PC-3 (cell line): ENCODE measurements at regions not wholly inside any gene's neighbourhood (a gene's known extent, or its start where the extent isn't known, plus 50 kb on each side); places are given as distances from the start of the nearest gene placed in this dataset.

Experiments used
- ATAC-seq: fragments of 200-7000 bp; cut with Tn5 transposase; 2 replicates; pipeline ENCODE4 v1.9.1; 2020; ENCODE audit warnings: mild to moderate bottlenecking, moderate library complexity
- BruUV-seq: library from RNA; stranded (reverse); fragments of 400-500 nt; replicated peaks from 2 replicates; lab custom pipeline; 2021; lab: Mats Ljungman, UMichigan
- CTCF ChIA-PET: fragments of 300-600 bp; sonication (Branson Sonifier 250); formaldehyde crosslinking; loops from one replicate; lab custom pipeline; 2022; ENCODE audit warnings: antibody characterized with exemption; lab: Charles Lee
- POLR2A ChIA-PET: fragments of 300-600 bp; sonication (Branson Sonifier 250); formaldehyde crosslinking; loops from one replicate; lab custom pipeline; 2022; ENCODE audit warnings: antibody characterized with exemption; ENCODE audit not compliant: unreplicated experiment; lab: Charles Lee
- DNase-seq: peaks from one replicate; pipeline ENCODE4 v3.0.0-alpha.2; 2015
- H2AFZ ChIP-seq: fragments of 300-600 bp; sonication (generic); 2 replicates; pipeline ENCODE4 v1.6.0; 2016; ENCODE audit warnings: antibody characterized with exemption, low read length
- H3F3A ChIP-seq: fragments of 300-600 bp; sonication (generic); one replicate; pipeline ENCODE4 v1.6.0; 2017; ENCODE audit warnings: antibody characterized with exemption, low read length, control low read depth, mild to moderate bottlenecking; ENCODE audit not compliant: unreplicated experiment
- H3K27ac ChIP-seq: fragments of 300-600 bp; sonication (generic); 2 replicates; pipeline ENCODE4 v1.5.1; 2016; ENCODE audit warnings: mild to moderate bottlenecking, low read length
- H3K27me3 ChIP-seq: fragments of 300-600 bp; sonication (generic); 2 replicates; pipeline ENCODE4 v1.6.1; 2016; ENCODE audit warnings: low read length, mixed read lengths
- H3K36me3 ChIP-seq: fragments of 300-600 bp; sonication (generic); 2 replicates; pipeline ENCODE4 v1.6.1; 2016; ENCODE audit warnings: low read depth, mixed run types, low read length, mixed read lengths
- H3K4me1 ChIP-seq: fragments of 300-600 bp; sonication (generic); 2 replicates; pipeline ENCODE4 v1.5.1; 2016; ENCODE audit warnings: low read length; ENCODE audit not compliant: insufficient read depth
- H3K4me2 ChIP-seq: fragments of 300-600 bp; sonication (generic); 2 replicates; pipeline ENCODE4 v1.6.0; 2016; ENCODE audit warnings: low read length
- H3K4me3 ChIP-seq: fragments of 300-600 bp; sonication (generic); 2 replicates; pipeline ENCODE4 v1.5.1; 2016; ENCODE audit warnings: mild to moderate bottlenecking, low read length, mixed read lengths
- H3K79me2 ChIP-seq: fragments of 300-600 bp; sonication (generic); 2 replicates; pipeline ENCODE4 v1.6.1; 2017; ENCODE audit warnings: low read length, mixed read lengths
- H3K9ac ChIP-seq: fragments of 300-600 bp; sonication (generic); 2 replicates; pipeline ENCODE4 v1.6.0; 2016; ENCODE audit warnings: mild to moderate bottlenecking, low read length
- H3K9me2 ChIP-seq: fragments of 300-600 bp; sonication (generic); replicated peaks from 2 replicates; pipeline ENCODE4 v1.6.1; 2016; ENCODE audit warnings: mixed run types, low read length, mixed read lengths
- H3K9me3 ChIP-seq: fragments of 300-600 bp; sonication (generic); 2 replicates; pipeline ENCODE4 v1.6.1; 2016; ENCODE audit warnings: low read length, mixed read lengths
- H4K20me1 ChIP-seq: fragments of 300-600 bp; sonication (generic); 2 replicates; pipeline ENCODE4 v1.6.1; 2016; ENCODE audit warnings: low read length, mixed read lengths
- EZH2 ChIP-seq: fragments of 300-600 bp; sonication (generic); IDR thresholded peaks from one replicate; pipeline ENCODE4 v1.6.1; 2017; ENCODE audit warnings: antibody characterized with exemption, mild to moderate bottlenecking, low read length; ENCODE audit not compliant: unreplicated experiment
- EZH2phosphoT487 ChIP-seq: fragments of 300-600 bp; sonication (generic); IDR thresholded peaks from 2 replicates; pipeline ENCODE4 v1.6.1; 2018; ENCODE audit warnings: mild to moderate bottlenecking, antibody characterized with exemption, low read length, borderline replicate concordance
- intact Hi-C: fragments of 100-400 bp; cut with micrococcal nuclease; formaldehyde crosslinking; loops from 2 replicates; pipeline ENCODE4 v1.9.0; 2023
- TF ChIP-seq, protein P1 (sequence below): fragments of 300-600 bp; sonication (generic); conservative IDR thresholded peaks from 2 replicates; pipeline ENCODE4 v1.5.1; 2017; ENCODE audit warnings: antibody characterized with exemption, low read depth, mild to moderate bottlenecking, low read length

DNA sequence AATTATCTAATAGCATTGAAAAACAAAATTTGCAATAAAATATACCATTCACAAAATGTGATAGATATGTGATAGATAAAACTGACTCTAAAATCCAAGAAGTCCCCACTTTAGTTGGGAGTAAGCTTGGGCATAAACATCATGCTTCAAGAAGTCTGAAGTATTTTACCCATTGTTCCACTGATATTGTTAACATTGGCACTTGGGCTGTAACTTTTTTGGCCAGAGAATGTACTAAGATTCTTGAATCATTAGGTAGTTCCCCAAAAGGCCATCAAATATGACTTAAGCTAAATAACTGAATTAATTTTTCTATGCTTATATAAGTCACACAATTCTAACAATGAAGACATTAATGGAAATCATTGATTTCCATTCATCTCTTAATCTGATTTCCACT, 413.6 kb downstream of the CDH2 start:
- no TSS peak for BruUV-seq
- Histone ChIP-seq H3K9me3 (no peaks in the 10 kb centered on the region), H3K27me3 (no peaks in the 10 kb centered on the region), H3K9ac (no peak overlapping the region), H2AFZ (no peak overlapping the region), H3K27ac (no peak overlapping the region), H3K9me2 (0 out of 2 replicates have a peak, but pooled peaks cover 6% of the 10 kb centered on the region), H3K4me1 (no peaks in the 10 kb centered on the region), H3K36me3 (no peaks in the 10 kb centered on the region), H4K20me1 (no peaks in the 10 kb centered on the region), H3K79me2 (no peaks in the 10 kb centered on the region), H3F3A (no peaks in the 10 kb centered on the region), H3K4me2 (no peak overlapping the region), H3K4me3 (no peak overlapping the region)
- POLR2A ChIA-PET = no interaction called here
- intact Hi-C loops = no loop called here
- no peak for TF ChIP-seq EZH2
- TF ChIP-seq EZH2phosphoT487 = no peak
- TF ChIP-seq, protein P1, sequence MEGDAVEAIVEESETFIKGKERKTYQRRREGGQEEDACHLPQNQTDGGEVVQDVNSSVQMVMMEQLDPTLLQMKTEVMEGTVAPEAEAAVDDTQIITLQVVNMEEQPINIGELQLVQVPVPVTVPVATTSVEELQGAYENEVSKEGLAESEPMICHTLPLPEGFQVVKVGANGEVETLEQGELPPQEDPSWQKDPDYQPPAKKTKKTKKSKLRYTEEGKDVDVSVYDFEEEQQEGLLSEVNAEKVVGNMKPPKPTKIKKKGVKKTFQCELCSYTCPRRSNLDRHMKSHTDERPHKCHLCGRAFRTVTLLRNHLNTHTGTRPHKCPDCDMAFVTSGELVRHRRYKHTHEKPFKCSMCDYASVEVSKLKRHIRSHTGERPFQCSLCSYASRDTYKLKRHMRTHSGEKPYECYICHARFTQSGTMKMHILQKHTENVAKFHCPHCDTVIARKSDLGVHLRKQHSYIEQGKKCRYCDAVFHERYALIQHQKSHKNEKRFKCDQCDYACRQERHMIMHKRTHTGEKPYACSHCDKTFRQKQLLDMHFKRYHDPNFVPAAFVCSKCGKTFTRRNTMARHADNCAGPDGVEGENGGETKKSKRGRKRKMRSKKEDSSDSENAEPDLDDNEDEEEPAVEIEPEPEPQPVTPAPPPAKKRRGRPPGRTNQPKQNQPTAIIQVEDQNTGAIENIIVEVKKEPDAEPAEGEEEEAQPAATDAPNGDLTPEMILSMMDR = no peak
- no peak for DNase-seq
- CTCF ChIA-PET = no interaction called here
- no peak for ATAC-seq

DNA sequence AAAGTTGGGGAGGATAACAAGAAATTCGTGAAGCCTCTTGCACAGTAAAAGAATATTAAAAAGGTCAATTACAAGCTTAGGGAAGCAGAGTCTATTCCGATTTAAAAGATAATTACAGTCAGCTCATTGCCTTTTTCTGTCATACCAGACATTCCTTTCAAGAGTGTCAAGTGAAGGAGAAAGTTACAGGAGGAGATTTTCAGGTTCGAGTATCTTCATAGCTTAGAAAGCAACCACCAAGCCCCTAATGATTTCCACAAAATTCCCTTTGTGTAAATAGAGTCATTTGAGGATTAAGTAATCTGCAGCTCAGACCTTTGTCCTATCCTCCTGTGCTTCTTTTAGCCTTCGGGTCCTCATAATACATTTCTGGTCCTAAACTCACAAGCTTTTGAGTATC, 414.9 kb downstream of the CDH2 start:
- Histone ChIP-seq H3K4me3 (no peak overlapping the region), H3K36me3 (no peaks in the 10 kb centered on the region), H3F3A (no peaks in the 10 kb centered on the region), H3K27me3 (no peaks in the 10 kb centered on the region), H3K27ac (no peak overlapping the region), H4K20me1 (no peaks in the 10 kb centered on the region), H3K9me3 (no peaks in the 10 kb centered on the region), H3K4me1 (no peaks in the 10 kb centered on the region), H3K79me2 (no peaks in the 10 kb centered on the region), H2AFZ (no peak overlapping the region), H3K9me2 (0 out of 2 replicates have a peak, but pooled peaks cover 4% of the 10 kb centered on the region), H3K4me2 (no peak overlapping the region), H3K9ac (no peak overlapping the region)
- no peak for DNase-seq
- ChIA-PET POLR2A (interaction anchor here (0.5 kb wide), 1 partner anchor 1206 kb away, joined by 6 read pairs; no protein-coding TSS in a partner anchor), CTCF (no interaction called here)
- intact Hi-C loops = no loop called here
- no TSS peak for BruUV-seq
- TF ChIP-seq EZH2phosphoT487 = no peak
- TF ChIP-seq, protein P1 = no peak
- no peak for TF ChIP-seq EZH2
- no peak for ATAC-seq

DNA sequence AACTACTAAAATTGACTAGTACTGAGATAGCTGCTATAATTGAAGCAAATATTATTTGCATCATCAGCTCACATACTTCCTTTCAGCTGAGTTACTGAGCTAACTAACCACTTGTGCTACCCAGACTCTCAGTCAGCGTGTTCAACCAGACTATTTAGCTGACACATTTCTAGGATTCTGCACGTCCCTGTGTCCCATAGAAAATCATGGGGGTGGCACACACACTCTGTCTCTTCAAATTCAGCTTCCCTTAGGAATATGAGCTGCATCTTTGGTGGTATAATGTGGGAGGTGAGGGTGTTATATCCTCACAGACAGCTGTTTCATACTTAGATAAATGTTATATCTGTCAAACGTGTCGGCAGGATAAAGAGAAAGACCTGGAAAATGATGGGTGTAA, 424.0 kb downstream of the CDH2 start:
- Histone ChIP-seq H3K4me1 (no peaks in the 10 kb centered on the region), H3K36me3 (no peaks in the 10 kb centered on the region), H3K9me2 (no peaks in the 10 kb centered on the region), H3K4me3 (no peak overlapping the region), H3F3A (no peaks in the 10 kb centered on the region), H2AFZ (no peak overlapping the region), H3K27me3 (no peaks in the 10 kb centered on the region), H3K9ac (no peak overlapping the region), H4K20me1 (no peaks in the 10 kb centered on the region), H3K79me2 (no peaks in the 10 kb centered on the region), H3K9me3 (no peaks in the 10 kb centered on the region), H3K4me2 (no peak overlapping the region), H3K27ac (no peak overlapping the region)
- ChIA-PET CTCF (no interaction called here), POLR2A (interaction anchor here (0.5 kb wide), 1 partner anchor 81 kb away, joined by 5 read pairs; no protein-coding TSS in a partner anchor)
- TF ChIP-seq EZH2 (no peak), EZH2phosphoT487 (no peak)
- TF ChIP-seq, protein P1 = no peak
- intact Hi-C loops = no loop called here
- ATAC-seq (no peak), DNase-seq (no peak)
- no TSS peak for BruUV-seq
